ENCODE measurements at regions not wholly inside any gene's neighbourhood (a gene's known extent, or its start where the extent isn't known, plus 50 kb on each side); places are given as distances from the start of the nearest gene placed in this dataset.

GRCh38 chr20:39668038-39668437 lies 705.9 kb downstream of the DHX35 start:
- DNase-seq (ENCODE audit: low read depth) = no peak
- H3K4me3 ChIP-seq (ENCODE audit: control insufficient read depth, low read depth, low read length) = no peak overlapping the region
- TF ChIP-seq, protein P1, sequence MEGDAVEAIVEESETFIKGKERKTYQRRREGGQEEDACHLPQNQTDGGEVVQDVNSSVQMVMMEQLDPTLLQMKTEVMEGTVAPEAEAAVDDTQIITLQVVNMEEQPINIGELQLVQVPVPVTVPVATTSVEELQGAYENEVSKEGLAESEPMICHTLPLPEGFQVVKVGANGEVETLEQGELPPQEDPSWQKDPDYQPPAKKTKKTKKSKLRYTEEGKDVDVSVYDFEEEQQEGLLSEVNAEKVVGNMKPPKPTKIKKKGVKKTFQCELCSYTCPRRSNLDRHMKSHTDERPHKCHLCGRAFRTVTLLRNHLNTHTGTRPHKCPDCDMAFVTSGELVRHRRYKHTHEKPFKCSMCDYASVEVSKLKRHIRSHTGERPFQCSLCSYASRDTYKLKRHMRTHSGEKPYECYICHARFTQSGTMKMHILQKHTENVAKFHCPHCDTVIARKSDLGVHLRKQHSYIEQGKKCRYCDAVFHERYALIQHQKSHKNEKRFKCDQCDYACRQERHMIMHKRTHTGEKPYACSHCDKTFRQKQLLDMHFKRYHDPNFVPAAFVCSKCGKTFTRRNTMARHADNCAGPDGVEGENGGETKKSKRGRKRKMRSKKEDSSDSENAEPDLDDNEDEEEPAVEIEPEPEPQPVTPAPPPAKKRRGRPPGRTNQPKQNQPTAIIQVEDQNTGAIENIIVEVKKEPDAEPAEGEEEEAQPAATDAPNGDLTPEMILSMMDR (IDR thresholded peaks at IDR 0.05; ENCODE audit: control insufficient read depth, insufficient read depth, low read depth, low read length, missing control alignments) = no peak

DNA sequence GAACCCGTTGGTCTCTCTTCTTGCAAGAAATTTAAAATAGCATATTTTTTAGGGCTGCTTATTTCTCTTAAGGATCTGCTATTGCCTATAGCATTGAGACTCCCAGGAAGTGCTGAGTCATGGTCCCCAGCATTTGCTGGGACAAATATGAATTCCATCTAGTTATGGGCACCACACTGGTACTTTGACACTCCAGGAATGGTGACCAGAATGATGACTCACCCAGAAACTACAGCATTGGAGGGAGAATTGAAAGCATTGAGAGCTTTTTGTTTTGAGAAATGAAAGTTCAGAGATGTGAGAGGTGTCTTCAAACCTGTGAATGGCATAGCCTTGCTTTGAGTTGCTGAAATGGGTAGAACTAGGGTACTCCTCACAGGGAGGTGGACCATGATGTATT lies 699.7 kb downstream of the DHX35 start:
- TF ChIP-seq, protein P1 (IDR thresholded peaks at IDR 0.05; ENCODE audit: control insufficient read depth, insufficient read depth, low read depth, low read length, missing control alignments) = no peak
- DNase-seq (ENCODE audit: low read depth) = no peak
- H3K4me3 ChIP-seq (ENCODE audit: control insufficient read depth, low read depth, low read length) = no peak overlapping the region

DNA sequence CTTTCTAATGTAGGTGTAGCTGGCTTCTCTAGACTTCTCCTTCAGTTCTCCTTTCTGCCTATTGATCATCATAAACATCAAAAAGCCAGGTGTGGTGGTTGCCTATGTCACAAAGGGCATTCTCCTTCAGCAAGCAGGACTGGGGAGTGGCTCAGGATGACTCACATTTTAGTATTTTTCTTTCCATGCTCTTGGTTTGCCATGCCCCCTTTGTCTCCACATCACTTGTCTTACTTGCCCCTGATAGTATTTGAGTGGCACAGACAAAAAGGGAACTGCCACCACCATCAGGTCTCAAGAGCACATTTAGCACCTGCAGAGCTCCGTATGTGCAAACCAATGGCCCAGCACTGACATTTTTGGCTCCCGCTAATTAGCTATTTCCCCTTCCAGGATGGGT lies 698.8 kb downstream of the DHX35 start:
- no peak for DNase-seq (ENCODE audit: low read depth)
- H3K4me3 ChIP-seq (ENCODE audit: control insufficient read depth, low read depth, low read length) = no peak overlapping the region
- TF ChIP-seq, protein P1 (IDR thresholded peaks at IDR 0.05; ENCODE audit: control insufficient read depth, insufficient read depth, low read depth, low read length, missing control alignments) = no peak

DNA sequence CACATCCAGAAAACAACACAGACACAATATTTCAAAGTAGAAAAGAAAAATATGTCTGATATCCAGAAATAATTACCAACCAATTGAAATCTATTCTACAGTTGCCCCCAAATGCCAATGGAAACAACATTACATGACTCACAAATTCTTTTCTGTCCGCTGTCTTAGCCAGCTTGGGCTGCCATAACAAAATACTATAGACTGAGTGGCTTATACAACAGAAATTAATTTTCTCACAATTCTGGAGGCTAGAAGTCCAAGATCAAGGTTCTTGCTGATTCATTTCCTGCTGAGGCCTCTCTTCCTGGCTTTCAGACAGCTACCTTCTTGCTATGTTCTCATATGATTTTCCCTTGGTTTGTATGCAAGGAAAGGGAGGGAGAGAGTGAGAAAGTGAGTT lies 698.1 kb downstream of the DHX35 start:
- TF ChIP-seq, protein P1 (IDR thresholded peaks at IDR 0.05; ENCODE audit: control insufficient read depth, insufficient read depth, low read depth, low read length, missing control alignments) = no peak
- no peak overlapping the region for H3K4me3 ChIP-seq (ENCODE audit: control insufficient read depth, low read depth, low read length)
- no peak for DNase-seq (ENCODE audit: low read depth)

GRCh38 chr20:39658662-39659409 lies 696.7 kb downstream of the DHX35 start:
- H3K4me3 ChIP-seq (ENCODE audit: control insufficient read depth, low read depth, low read length) = no peak overlapping the region
- TF ChIP-seq, protein P1 (IDR thresholded peaks at IDR 0.05; ENCODE audit: control insufficient read depth, insufficient read depth, low read depth, low read length, missing control alignments) = no peak
- DNase-seq (ENCODE audit: low read depth) = no peak

- DNase-seq (ENCODE audit: low read depth) = no peak
- TF ChIP-seq, protein P1 (IDR thresholded peaks at IDR 0.05; ENCODE audit: control insufficient read depth, insufficient read depth, low read depth, low read length, missing control alignments) = no peak
- no peak overlapping the region for H3K4me3 ChIP-seq (ENCODE audit: control insufficient read depth, low read depth, low read length)
Observed at GRCh38 chr20:39654171-39654570, 692.0 kb downstream of the DHX35 start.
